GM21526 (cell line): ENCODE measurements at regions not wholly inside any gene's neighbourhood (a gene's known extent, or its start where the extent isn't known, plus 50 kb on each side); places are given as distances from the start of the nearest gene placed in this dataset.
"Not testable (repeated sequence)": the region's sequence is repeated elsewhere in the genome, so short reads cannot be mapped to it uniquely, and the experiment has no call there.

Experiments used
- ATAC-seq: cut with Tn5 transposase; IDR thresholded peaks from one replicate; pipeline ENCODE4 v1.9.1; 2021; ENCODE audit warnings: moderate library complexity; ENCODE audit not compliant: unreplicated experiment, low FRiP score

GRCh38 chr1:166740668-166741276 is 98.5 kb upstream of the POGK start:
- ATAC-seq = no peak

GRCh38 chr1:166763318-166763717 is 76.0 kb upstream of the POGK start:
- ATAC-seq = no peak

GRCh38 chr1:166766942-166767341 is 72.3 kb upstream of the POGK start:
- no peak for ATAC-seq

DNA sequence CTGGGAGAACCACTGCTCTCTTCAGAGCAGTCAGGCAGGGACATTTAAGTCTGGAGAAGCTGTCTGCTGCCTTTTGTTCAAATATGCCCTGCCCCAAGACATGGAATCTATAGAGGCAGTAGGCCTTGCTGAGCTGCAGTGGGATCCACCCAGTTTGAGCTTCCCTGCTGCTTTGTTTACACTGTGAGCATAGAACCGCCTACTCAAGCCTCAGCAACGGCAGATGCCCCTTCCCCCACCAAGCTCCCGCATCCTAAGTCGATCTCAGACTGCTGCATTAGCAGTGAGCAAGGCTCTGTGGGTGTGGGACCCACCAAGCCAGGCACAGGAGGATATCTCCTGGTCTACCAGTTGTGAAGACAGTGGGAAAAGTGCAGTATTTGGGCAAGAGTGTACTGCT is 54.6 kb upstream of the POGK start:
- ATAC-seq = not testable (repeated sequence)

DNA sequence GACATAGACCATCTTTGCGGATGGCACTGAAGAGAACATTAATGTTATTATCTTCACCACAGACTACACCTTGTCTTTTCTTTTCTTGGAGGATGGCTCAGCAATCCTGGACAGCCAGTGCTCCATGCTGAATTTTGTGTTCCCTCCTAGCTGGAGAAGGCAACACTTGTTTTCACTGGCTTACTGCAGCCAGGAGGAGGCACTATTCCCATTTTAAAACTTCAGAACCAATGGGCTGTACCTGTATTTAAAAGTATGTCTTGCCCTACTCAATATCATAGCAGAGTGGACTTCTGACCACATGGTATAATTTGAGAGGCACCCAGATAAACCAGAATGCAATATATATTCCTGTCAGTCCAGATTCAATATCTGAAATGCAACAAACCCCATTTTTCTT is 53.3 kb upstream of the POGK start:
- no peak for ATAC-seq

- ATAC-seq = no peak
Observed at GRCh38 chr1:166789286-166789685, 50.0 kb upstream of the POGK start.
